COLO668 (cell line): ENCODE measurements at regions not wholly inside any gene's neighbourhood (a gene's known extent, or its start where the extent isn't known, plus 50 kb on each side); places are given as distances from the start of the nearest gene placed in this dataset.
A peak's percentile ranks its signal among the peaks of the same experiment; 100 is the strongest.

Source experiments
- DNase-seq: peaks from one replicate; lab custom pipeline; 2025; ENCODE audit not compliant: unreplicated experiment; lab: John Stamatoyannopoulos, UW

- no peak for DNase-seq
Observed at GRCh38 chr11:15483205-15483604, 368.5 kb downstream of the INSC start.

- DNase-seq, result no peak
Observed at GRCh38 chr11:15484398-15484797, 369.7 kb downstream of the INSC start.

GRCh38 chr11:15485432-15485831, 370.7 kb downstream of the INSC start:
- no peak for DNase-seq

GRCh38 chr11:15489281-15489680, 374.6 kb downstream of the INSC start:
- no peak for DNase-seq

- no peak for DNase-seq
Observed at GRCh38 chr11:15490535-15490934, 375.8 kb downstream of the INSC start.

- no peak for DNase-seq
Observed at GRCh38 chr11:15493066-15493465, 378.3 kb downstream of the INSC start.

GRCh38 chr11:15493921-15494620, 379.3 kb downstream of the INSC start:
- peak; percentile 46 for DNase-seq

- no peak for DNase-seq
Observed at GRCh38 chr11:15494740-15495139, 380.0 kb downstream of the INSC start.

- DNase-seq, result no peak
Observed at GRCh38 chr11:15495462-15495861, 380.7 kb downstream of the INSC start.

GRCh38 chr11:15497366-15497765, 382.6 kb downstream of the INSC start:
- no peak for DNase-seq

- DNase-seq, result peak; percentile 10
Observed at GRCh38 chr11:15499674-15500073, 385.0 kb downstream of the INSC start.

GRCh38 chr11:15500643-15501042, 385.9 kb downstream of the INSC start:
- no peak for DNase-seq

- no peak for DNase-seq
Observed at GRCh38 chr11:15501566-15501965, 386.8 kb downstream of the INSC start.

GRCh38 chr11:15505155-15505554, 390.4 kb downstream of the INSC start:
- no peak for DNase-seq

GRCh38 chr11:15507592-15507991, 392.9 kb downstream of the INSC start:
- DNase-seq, result no peak

- DNase-seq, result no peak
Observed at GRCh38 chr11:15509082-15509481, 394.4 kb downstream of the INSC start.

- no peak for DNase-seq
Observed at GRCh38 chr11:15519124-15519791, 404.5 kb downstream of the INSC start.

GRCh38 chr11:15519911-15520310, 405.2 kb downstream of the INSC start:
- DNase-seq, result no peak

GRCh38 chr11:15523543-15523942, 408.8 kb downstream of the INSC start:
- no peak for DNase-seq

GRCh38 chr11:15525582-15525981, 410.9 kb downstream of the INSC start:
- no peak for DNase-seq

GRCh38 chr11:15526032-15526431, 411.3 kb downstream of the INSC start:
- DNase-seq, result no peak

- DNase-seq, result no peak
Observed at GRCh38 chr11:15526859-15527450, 412.2 kb downstream of the INSC start.
